HG03045 (cell line): ENCODE measurements at regions not wholly inside any gene's neighbourhood (a gene's known extent, or its start where the extent isn't known, plus 50 kb on each side); places are given as distances from the start of the nearest gene placed in this dataset.

Experiments used
- ATAC-seq: cut with Tn5 transposase; IDR thresholded peaks from one replicate; pipeline ENCODE4 v1.9.1; 2021; ENCODE audit warnings: mild to moderate bottlenecking, moderate library complexity; ENCODE audit not compliant: unreplicated experiment

GRCh38 chr4:163858515-163858914 is 364.0 kb downstream of the TMA16 start:
- ATAC-seq = no peak

GRCh38 chr4:163863082-163863481 is 368.6 kb downstream of the TMA16 start:
- ATAC-seq = no peak

DNA sequence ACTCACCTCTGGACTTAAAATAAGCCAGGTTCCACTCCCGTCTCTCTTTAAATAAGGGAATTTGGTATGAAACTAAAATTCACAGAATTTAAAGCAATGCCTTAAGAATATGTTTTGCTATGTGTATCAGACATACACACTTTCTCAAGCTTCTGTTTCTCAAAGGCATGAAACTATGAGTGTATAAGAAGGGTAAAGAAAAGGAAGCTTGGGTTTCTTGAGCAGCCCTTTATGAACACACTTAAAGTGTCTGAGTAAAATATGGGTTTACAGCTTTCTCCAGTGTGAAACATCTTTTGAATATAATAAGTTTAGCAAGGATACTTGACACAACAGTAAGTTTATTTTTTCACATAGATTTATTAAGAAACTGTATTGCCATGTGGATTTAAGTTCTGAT is 370.5 kb downstream of the TMA16 start:
- ATAC-seq = no peak

GRCh38 chr4:163866728-163867315 is 372.3 kb downstream of the TMA16 start:
- no peak for ATAC-seq

DNA sequence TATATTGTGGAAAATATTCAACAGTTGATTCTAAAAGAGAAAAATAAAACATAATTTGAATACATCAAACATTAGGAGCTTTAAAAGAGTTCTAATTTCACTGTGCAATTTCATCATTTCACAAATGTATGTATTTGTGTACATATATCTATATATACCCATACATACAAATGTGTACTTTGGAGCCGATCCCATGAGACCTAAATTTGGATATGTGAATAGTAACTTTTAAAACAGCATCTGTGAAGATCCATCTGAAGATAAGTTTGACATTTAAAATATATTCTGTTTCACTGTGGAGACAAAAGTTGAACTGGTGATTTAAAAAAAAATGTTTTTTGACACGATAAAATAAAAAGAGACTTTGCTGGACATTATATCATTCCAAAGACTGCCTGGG is 374.0 kb downstream of the TMA16 start:
- ATAC-seq = no peak

- ATAC-seq = no peak
Observed at GRCh38 chr4:163871078-163871477, 376.6 kb downstream of the TMA16 start.

DNA sequence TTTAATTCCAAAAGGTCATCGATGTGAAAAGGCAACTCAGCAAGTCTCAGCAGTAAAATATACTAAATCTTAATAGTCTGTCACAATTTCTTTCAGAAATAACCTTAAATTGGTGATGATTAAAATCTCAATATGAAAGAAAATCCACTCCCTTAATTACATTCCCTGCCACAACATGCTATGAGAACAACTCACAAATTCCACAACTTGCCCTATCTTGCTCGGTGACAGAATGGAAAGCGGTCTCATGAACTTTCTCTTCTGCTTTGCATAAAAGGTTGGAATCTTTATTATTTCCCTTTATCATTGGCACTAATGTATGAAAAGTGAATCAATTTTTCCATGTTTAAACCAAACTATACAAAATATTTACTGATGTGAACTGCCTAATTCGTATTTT is 380.8 kb downstream of the TMA16 start:
- no peak for ATAC-seq

DNA sequence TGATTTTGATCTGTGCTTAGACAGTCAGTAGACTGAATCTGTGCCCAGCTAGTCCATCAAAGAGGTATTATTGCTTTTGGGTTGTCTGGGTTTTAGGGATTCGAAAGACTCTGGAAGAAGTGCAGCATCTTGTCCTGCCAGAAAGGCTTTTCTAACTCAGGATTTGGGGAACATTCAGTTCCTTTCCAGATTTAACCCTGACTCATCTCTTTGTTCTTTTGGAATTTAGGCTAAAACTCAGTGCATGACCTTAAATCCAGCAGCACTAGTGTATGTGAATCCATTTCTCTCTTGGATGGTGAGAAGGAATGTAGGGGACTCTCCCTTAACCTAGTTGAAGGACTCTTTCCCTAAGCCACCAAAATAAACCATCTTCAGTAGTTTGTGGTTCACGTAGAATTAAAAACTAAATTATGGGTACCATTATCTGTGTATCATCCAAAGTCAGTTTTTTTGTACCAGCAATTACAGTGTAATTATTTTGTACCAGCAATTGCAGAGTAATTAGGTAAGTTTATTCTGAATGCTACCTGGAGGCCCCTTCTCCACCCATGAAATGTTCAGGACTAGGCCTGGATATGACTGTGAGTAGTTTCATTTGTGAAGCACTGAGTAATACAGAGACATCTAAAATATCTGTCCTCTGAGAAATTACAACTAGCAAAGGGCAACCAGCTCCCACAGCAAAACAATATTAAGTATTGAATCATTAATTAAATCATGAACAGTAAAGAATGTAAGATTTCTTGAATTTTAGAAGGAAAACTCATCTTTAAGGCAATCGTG is 384.0 kb downstream of the TMA16 start:
- ATAC-seq = peak; percentile 61

DNA sequence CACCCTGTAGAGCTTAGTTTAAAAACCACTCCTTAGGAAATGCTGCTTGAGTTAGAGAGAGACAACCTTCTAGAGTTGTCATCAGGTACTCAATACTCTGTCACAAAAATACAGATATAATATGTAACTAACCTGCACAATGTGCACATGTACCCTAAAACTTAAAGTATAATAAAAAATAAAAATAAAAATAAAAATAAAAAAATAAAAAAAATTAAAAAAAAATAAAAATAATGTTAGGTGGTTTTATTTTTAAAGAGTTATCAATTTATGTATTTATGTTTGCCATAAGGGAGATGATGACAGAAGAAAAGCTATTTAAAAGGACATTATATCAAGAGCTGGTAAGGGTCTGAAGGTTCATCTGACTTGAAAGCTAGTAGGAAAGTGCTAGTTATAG is 397.9 kb downstream of the TMA16 start:
- no peak for ATAC-seq

GRCh38 chr4:163895378-163896005 is 401.0 kb downstream of the TMA16 start:
- ATAC-seq = no peak

DNA sequence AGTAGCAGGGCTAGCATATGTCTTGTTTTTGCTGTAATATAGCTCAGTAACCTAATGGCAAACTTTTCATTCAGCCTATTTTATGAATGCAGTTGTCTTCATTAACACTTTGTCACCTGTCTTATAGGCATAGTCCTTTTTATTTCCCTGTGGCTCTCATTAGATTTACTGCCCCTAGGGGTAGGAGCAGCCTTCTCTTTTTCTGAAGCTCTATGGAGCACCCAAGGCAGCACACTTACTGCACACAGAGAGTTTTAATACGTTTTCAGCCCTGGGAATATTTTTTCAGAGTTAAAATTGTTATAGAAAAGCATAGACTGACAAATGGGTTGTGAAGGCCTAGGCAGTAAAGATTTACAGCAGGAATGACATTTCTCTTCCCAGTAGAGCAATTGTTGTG is 406.8 kb downstream of the TMA16 start:
- no peak for ATAC-seq

- no peak for ATAC-seq
Observed at GRCh38 chr4:163902417-163902816, 407.9 kb downstream of the TMA16 start.

DNA sequence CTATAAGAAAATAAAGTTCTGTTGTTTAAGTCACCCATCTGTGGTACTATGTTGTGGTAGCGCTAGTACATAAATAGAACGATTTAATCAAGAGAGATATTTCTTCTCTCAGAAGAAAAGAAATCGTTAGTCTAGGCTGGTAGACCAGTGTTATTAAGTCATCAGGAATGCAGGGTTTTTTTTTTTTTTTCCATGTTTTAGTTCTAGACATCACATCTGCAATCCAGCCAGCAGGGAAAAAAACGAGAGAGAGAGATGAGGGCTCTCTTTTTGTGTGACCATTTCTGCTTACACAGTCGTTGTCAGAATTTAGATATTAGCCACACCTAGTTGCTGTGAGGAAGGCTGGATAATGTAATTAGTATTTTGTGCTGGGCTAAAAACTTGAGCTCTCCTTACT is 417.4 kb downstream of the TMA16 start:
- no peak for ATAC-seq

DNA sequence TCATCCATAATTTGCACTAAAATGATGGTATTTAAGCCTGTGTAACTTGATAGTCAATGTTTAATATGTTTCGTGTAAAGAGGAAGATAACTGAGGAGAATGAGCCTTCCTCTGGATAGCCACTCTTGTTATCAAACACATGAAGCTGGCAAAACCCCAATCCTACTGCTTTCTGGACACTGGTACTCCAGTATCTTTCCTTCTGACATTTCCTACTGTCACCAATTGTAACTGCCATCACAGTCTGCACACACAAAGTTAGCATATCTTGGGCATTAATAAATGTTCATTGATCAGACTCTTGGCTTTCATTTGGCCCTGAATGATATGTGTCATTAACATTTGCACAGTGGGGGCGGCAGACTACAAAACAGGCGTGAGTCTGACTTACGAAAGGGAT is 419.1 kb downstream of the TMA16 start:
- no peak for ATAC-seq

- no peak for ATAC-seq
Observed at GRCh38 chr4:163915896-163916295, 421.4 kb downstream of the TMA16 start.

DNA sequence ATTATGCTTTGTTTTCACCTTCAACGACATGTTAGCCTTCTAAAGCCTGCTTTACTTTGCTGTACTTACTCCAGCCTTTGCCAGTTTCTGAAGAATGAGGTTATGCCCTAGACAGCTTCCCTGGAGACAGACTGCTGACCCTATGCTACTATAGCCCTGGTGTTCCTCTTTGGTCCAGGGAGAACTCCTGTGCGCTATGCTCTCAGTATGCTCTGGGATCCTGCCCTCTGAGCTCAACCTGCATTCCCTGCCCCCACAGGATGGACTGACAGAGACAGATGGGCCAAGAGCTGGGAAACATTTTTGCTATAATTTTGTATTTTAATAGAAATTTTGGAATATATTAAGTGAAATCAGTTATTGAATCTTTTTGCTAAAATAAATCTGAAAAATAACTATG is 425.9 kb downstream of the TMA16 start:
- no peak for ATAC-seq

DNA sequence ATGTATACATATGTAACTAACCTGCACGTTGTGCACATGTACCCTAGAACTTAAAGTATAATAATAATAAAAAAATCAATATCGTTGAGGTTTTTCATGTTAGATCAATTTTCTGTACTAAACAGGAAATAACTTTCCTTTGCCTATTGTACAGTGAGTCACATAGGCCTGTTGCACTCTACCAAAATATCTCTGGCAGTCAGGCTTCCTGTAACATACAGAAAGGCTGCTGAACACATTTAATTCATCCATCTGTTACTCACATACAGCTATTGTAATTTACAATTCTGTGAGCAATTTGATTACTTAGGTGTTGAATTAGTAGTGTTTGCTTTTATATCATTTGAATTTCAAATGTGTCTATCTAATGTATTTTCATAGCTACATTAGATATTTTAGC is 427.8 kb downstream of the TMA16 start:
- no peak for ATAC-seq

DNA sequence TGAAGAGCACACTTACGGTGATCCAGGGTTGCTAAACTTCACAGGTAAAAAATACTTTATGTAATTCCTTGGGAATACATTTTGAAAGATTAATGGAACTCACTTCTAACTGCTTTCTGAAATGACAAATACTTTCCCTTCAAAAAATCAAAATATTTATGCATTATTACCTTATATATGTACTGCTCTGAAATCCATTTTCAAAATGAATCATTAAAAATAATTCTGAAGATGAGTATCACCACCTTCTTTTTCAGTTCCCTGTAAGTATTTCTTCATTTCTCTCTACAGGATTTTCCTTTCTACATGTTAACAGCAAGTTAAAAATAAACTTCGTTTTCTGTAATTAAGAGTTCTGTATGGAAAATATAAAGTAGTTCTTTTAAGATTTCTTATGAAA is 428.6 kb downstream of the TMA16 start:
- no peak for ATAC-seq

DNA sequence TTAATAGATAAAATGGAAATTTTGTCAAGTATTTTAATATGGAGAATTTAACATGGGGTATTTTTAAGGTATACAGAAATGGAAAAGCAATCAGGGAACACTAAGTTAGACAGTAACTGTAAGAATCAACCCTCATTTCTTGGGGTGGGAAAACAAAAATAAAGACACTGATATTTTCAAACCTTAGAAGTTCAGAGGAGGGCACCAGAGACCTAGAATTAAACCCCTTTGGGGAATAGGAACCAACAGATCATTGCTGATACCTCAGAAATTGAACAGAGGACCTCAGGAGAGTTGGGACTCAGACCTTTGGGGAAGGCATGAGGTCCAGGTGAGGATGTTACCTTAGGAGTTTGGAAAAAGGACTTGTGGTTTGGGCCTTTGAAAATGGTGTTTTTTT is 435.6 kb downstream of the TMA16 start:
- ATAC-seq = no peak

- no peak for ATAC-seq
Observed at GRCh38 chr4:163932504-163932903, 438.0 kb downstream of the TMA16 start.

DNA sequence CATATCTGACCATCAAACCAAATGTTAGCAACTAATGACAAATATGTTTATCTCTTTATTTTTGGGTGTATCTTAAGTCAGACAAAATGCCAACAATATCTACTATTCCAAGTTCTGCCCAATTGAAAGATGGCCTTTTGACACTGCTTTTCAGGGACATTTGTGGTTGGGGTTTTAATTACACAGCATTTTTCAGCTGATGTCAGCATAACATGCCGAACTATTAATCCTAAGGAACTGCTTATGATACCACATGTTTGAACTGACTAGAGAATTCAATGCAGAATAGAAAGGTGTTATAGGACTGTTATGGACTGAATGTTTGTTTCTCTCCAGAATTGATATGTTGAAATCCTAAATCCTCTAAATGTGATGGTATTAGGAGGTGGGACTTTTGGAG is 445.1 kb downstream of the TMA16 start:
- no peak for ATAC-seq

GRCh38 chr4:163941221-163941905 is 446.9 kb downstream of the TMA16 start:
- no peak for ATAC-seq
